ENCODE measurements at regions not wholly inside any gene's neighbourhood (a gene's known extent, or its start where the extent isn't known, plus 50 kb on each side); places are given as distances from the start of the nearest gene placed in this dataset.

DNA sequence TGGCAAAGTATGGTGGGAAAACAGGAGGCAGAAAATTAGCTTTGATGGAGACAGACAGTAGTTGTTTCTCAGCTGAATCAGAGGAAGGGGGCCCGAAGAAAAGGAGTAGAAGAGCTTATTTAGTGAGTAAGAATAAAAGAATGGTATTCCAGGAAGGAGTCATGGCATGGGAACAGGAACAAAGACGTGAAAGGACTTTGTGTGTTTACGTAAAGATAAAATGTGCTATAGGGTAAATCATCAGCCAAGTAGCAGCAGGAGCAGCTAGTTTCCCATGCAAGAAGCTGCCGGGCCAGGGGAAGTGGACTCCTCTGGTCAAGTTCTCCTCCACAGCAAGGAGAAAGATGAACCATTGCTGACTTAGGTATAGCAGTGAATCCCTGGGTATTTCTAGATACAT lies 454.5 kb downstream of the HINT1 start:
- TF ChIP-seq, protein P1, sequence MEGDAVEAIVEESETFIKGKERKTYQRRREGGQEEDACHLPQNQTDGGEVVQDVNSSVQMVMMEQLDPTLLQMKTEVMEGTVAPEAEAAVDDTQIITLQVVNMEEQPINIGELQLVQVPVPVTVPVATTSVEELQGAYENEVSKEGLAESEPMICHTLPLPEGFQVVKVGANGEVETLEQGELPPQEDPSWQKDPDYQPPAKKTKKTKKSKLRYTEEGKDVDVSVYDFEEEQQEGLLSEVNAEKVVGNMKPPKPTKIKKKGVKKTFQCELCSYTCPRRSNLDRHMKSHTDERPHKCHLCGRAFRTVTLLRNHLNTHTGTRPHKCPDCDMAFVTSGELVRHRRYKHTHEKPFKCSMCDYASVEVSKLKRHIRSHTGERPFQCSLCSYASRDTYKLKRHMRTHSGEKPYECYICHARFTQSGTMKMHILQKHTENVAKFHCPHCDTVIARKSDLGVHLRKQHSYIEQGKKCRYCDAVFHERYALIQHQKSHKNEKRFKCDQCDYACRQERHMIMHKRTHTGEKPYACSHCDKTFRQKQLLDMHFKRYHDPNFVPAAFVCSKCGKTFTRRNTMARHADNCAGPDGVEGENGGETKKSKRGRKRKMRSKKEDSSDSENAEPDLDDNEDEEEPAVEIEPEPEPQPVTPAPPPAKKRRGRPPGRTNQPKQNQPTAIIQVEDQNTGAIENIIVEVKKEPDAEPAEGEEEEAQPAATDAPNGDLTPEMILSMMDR (IDR thresholded peaks at IDR 0.05): no peak
- TF ChIP-seq FOXJ3 (CRISPR knock-in tag; IDR thresholded peaks at IDR 0.05; ENCODE audit: borderline replicate concordance) (no peak), ZNF121 (CRISPR knock-in tag; IDR thresholded peaks at IDR 0.05) (no peak), AR (CRISPR knock-in tag; IDR thresholded peaks at IDR 0.05) (no peak), MXD4 (CRISPR knock-in tag; IDR thresholded peaks at IDR 0.05; ENCODE audit: borderline replicate concordance) (no peak), TEAD1 (CRISPR knock-in tag; IDR thresholded peaks at IDR 0.05) (no peak), SP1 (CRISPR knock-in tag; conservative IDR thresholded peaks at IDR 0.05) (no peak), ETV6 (CRISPR knock-in tag; IDR thresholded peaks at IDR 0.05) (no peak), ZNF138 (CRISPR knock-in tag; conservative IDR thresholded peaks at IDR 0.05) (no peak), GABPB1 (CRISPR knock-in tag; IDR thresholded peaks at IDR 0.05) (no peak), FOXP1 (CRISPR knock-in tag; IDR thresholded peaks at IDR 0.05; ENCODE audit: borderline replicate concordance) (no peak)
